ENCODE measurements at regions not wholly inside any gene's neighbourhood (a gene's known extent, or its start where the extent isn't known, plus 50 kb on each side); places are given as distances from the start of the nearest gene placed in this dataset.

- no peak for TF ChIP-seq CTCF (IDR thresholded peaks at IDR 0.05)
- ATAC-seq (ENCODE audit: low FRiP score) = no peak
- no peak for DNase-seq (ENCODE audit: low spot score)
These were observed 220.8 kb upstream of the GPR26 start for GRCh38 chr10:123445261-123445775.

- no peak for ATAC-seq (ENCODE audit: low FRiP score)
These were observed 219.6 kb upstream of the GPR26 start for GRCh38 chr10:123446449-123447156.

DNA sequence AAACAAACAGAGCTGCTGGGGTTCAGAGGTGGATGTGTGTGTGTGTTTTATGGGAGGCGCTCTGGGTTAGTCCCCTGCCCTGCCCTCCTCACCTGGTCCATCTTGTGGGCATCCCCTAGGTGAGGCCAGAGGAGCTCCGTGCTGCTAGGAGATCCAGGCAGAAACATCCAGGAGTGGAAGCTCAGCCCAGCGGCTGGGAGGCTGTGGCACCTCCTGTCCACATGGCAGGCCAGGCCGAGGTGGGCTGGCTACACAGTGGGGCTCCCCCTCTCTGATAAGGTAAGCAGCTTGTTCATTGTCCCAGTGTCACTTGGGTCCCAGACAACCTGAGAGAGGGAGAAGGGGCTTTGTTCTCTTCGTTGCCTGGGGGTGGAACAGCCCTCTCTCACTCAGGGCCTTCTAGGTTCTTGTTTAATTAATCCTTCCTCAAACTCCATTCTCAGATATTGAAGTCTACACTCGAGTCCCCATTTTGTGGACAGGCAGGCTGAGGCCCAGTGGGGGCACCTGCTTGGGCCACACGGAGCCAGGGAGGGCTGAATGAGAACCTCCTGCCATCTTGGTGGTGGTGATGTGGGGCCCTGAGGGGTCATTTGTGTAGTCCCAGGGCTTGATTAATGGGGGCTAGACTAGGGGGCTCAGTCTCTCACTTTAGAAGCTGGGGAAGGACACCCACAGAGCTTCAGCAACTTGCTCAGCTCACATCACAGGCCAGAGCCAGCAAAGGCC is 216.8 kb upstream of the GPR26 start:
- ATAC-seq (ENCODE audit: low FRiP score) = no peak

More at GRCh38 chr10:123446449-123447156, 219.6 kb upstream of the GPR26 start:
- no peak for DNase-seq (ENCODE audit: low spot score)
- TF ChIP-seq CTCF (IDR thresholded peaks at IDR 0.05) = no peak

DNA sequence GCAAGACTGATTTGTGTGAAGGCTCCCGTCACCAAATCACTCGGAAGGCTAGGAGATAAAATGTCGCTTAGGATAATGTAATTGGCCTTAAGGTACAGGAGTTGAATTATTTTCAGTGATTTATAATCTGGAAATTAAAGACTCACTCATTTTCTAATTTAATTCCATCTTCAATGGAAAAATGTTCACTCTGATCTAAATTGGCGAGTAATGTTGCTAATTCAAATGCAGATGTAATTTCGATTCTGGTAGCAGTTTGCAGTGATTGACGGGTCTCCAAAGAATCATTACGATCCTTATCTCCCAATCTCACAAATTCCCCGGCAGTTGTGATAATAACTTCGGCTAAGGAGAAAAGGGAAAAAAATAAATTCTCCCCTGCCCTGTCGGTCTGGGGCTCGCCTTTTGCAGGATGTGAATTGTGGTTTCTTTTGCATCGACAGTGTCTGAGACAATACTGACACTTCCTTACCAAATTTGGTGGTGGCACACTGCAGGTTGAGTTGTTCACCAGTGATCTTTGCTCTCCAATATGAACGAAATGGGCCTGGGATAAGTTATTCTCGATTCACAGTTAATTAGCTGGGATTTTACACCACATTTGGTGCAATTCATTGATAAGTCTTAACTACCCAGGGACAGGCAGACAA is 215.1 kb upstream of the GPR26 start:
- no peak for TF ChIP-seq CTCF (IDR thresholded peaks at IDR 0.05)
- DNase-seq (ENCODE audit: low spot score) (no peak), ATAC-seq (ENCODE audit: low FRiP score) (no peak)

More for the DNA sequence above, 216.8 kb upstream of the GPR26 start:
- TF ChIP-seq CTCF (IDR thresholded peaks at IDR 0.05) = no peak
- DNase-seq (ENCODE audit: low spot score) = no peak

- no peak for TF ChIP-seq CTCF (IDR thresholded peaks at IDR 0.05)
- ATAC-seq (ENCODE audit: low FRiP score) (no peak), DNase-seq (ENCODE audit: low spot score) (no peak)
These were observed 214.4 kb upstream of the GPR26 start for GRCh38 chr10:123451618-123452245.

DNA sequence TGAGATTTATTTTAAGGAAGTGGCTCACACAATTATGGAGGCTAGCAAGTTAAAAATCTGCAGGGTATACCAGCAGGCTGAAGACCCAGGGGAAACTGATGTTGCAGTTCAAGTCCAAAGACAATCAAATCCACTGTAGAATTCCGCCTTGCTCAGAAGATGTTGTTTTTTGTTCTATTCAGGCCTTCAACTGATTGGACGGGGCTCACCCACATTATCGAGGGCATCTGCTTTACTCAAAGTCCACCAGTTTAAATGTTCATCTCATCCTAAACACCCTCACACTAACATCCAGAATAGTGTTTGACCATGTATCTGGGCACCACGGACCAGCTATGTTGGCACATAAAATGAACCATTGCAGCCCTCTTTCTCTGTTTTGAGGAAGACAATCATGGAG is 211.2 kb upstream of the GPR26 start:
- no peak for TF ChIP-seq CTCF (IDR thresholded peaks at IDR 0.05)
- DNase-seq (ENCODE audit: low spot score) (no peak), ATAC-seq (ENCODE audit: low FRiP score) (no peak)

Data from omental fat pad (tissue), 3 donors.